ENCODE measurements at regions not wholly inside any gene's neighbourhood (a gene's known extent, or its start where the extent isn't known, plus 50 kb on each side); places are given as distances from the start of the nearest gene placed in this dataset.
"Not testable (repeated sequence)": the region's sequence is repeated elsewhere in the genome, so short reads cannot be mapped to it uniquely, and the experiment has no call there.

DNA sequence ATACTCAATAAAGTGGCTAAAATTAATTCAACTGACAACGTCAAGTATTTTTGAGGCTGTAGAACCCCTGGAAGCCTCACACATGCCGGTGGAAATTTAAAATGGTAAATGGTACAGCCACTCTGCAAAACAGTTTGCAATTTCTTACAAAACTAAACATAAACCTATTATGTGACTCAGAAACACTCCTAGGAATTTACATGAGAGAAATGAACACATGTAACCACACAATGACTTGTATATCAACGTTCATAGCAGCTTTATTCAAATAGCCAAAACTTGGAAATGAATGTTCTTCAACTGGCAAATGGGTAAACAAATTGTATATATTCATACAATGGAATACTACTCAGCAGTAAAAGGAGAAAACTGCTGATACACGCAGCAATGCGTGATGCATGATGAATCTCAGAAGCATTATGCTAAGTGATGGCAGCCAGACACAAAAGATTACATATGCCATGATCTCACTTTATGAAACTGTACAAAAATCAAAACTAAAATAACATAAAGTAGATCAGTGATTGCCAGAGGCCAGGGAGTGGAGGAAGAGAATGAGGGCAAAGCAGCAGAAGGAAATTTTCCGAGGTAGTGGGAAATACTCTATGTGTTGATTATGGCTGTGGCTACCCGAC, 112.5 kb downstream of the FAM50B start:
- DNase-seq (ENCODE audit: low read depth in 2 of 2), result no peak

DNA sequence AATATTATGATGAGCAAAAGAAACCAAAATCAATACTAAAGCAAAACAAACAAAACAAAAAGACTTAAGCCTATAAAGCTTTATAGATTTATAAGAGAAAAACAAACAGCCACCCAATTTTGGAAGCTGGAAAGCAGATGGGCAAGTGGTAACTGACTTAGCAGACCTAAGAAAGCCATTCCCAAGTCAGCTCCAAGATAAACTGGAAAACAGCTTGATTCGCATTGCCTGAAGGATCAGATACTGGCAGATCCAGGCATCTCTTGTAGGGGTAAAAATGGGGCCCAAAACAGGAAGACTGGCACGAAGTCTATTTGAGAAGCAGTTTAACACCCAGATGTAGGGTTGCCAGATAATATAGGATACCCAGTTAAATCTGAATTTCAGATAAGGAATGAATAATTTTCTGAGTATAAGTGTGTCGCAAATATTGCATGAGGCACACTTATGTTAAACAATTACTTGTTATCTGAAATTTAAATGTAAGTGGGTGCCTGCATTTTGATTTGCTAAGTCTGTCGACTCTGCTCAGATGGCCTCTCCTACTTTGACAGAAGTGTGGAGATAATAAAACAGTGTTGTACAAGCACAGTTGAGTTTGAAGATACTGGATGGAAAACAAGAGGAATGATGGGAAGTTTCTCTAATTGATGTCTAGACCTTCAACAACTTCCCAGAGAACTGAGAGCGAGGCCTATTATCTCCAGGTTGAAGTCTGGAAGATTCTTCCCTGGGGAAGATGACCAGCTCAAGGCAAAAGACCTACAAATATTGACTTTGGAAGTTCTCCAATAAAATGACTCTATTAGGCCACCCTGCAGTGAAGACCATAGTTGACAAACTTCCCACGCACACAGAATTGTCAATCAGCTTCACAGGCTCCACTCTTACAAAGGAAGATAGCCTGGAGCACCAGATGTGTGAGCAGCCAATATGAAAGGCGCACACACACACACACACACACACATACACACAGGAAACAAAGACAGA, 113.4 kb downstream of the FAM50B start:
- no peak for DNase-seq (ENCODE audit: low read depth in 2 of 2)

DNA sequence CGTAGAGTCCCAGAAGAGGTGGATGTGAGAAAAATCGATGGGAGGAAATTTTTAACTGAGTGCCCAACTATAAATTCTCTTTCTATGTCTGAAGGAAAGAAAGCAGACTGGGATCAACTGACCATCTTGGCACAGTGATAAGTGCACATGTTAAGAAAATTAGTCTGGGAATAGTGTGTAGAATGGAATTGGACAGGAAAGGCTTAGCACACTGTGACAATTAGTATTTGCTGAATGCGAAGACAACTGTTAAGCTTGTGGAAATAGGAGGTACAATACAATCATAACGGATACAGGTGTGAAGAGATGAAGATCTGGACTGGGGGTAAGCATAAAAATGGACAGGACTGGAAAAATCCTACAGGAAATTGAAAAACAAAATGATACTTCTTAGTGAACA, 114.3 kb downstream of the FAM50B start:
- no peak for DNase-seq (ENCODE audit: low read depth in 2 of 2)

DNA sequence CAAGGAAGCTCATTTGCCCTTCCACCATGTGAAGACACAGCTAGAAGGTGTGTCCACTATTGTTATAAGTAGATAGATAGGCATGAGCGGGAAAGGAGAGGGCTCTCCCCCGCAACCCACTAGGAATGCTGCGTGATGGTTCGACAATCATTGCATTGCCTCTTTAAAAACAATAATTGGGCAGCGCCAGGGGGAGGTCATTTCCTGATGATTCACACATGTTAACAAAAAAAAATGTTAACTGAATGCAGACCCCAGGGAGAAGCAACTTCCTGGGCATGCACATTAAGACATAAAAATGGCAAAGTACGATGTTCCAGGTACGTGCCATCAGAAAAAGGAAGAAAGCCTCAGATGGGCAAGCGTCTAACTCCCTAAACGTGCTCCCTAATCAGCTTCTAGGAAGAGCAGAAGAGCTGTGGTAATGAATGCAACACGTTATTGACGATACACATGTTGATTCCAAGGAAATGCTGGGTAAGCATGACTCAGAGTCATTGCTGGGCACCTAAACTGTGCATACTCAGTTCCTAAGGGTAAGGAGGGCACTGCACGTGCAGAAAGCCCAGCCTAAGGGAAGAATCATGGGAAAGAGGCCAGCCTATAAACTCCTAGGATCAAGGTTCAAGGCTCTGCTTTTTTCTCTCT, 113.7 kb downstream of the FAM217A start:
- no peak for DNase-seq (ENCODE audit: low read depth in 2 of 2)

DNA sequence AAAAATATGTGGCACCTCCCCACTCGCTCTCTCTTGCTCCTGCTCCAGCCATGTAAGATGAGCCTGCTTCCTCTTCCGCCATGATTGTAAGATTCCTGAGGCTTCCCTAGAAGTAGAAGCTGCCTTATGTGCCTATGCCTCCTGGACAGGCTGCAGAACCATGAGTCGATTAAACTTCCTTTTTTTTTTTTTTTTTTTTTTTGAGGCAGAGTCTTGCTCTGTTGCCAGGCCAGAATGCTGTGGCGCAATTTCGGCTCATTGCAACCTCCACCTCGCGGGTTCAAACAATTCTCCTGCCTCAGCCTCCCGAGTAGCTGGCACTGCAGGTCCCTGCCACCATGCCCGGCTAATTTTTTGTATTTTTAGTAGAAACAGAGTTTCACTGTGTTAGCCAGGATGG, 112.5 kb downstream of the FAM217A start:
- DNase-seq (ENCODE audit: low read depth in 2 of 2), result no peak

DNA sequence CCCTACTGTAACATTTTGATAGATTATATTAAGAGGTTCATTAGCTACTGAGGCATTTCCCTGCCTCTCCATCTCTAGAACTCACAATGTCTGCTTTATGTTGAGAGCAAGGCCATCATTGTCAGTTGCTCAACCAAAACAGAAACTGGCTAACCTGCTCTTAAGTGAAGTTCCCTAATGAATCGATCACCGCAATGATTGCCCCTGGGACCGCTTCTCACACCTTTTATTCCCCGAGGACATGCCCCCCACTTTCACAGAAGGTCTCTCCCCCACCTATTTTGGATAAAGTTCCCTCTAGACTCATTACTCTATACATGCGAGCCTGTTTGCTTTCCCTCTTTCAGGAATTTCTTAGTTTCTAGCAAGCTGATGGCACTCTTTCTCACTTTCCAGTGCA, 108.8 kb downstream of the FAM217A start:
- DNase-seq (ENCODE audit: low read depth in 2 of 2), result no peak

DNA sequence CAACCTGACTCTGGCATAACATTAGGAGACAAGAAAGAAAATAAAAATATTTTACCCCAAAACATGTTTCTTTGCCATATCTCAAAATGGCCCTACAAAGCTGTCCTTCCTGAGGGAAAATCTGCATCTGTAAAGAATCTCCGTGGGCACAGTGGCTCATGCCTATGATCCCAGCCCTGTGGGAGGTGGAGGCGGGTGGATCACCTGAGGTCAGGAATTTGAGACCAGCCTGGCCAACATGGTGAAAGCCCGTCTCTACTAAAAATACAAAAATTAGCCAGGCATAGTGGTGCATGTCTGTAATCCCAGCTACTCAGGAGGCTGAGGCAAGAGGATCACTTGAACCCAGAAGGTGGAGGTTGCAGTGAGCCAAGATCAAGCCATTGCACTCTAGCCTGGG, 105.8 kb downstream of the FAM217A start:
- DNase-seq (ENCODE audit: low read depth in 2 of 2), result not testable (repeated sequence)

DNA sequence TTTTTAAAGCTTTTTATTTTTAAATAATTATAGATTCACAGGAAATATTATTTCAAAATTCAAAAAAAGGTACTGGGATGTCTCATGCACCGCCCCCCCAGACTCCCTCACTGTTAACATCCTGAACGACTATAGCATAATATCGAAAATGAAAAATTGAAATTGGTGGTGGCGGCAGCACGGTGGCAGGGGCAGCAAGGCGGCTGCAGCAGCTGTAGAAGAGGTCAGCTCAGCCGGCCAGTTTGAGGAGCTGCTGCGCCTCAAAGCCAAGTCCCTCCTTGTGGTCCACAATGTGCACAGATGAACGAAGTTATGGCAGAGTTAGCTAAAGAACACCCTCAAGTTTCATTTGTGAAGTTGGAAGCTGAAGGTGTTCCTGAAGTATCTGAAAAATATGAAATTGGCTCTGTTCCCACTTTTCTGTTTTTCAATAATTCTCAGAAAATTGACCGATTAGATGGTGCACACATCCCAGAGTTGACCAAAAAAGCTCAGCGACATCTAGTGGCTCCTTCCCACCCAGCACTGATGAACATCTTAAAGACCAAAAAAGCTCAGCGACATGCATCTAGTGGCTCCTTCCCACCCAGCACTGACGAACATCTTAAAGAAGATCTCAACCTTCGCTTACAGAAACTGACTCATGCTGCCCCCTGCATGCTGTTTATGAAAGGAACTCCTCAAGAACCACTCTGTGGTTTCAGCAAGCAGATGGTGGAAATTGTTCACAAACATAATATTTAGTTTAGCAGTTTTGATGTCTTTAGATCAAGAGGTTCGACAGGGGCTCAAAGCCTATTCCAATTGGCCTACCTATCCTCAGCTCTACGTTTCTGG, 100.8 kb downstream of the FAM217A start:
- peak; percentile 80 to 83 for DNase-seq (ENCODE audit: low read depth in 2 of 2)

DNA sequence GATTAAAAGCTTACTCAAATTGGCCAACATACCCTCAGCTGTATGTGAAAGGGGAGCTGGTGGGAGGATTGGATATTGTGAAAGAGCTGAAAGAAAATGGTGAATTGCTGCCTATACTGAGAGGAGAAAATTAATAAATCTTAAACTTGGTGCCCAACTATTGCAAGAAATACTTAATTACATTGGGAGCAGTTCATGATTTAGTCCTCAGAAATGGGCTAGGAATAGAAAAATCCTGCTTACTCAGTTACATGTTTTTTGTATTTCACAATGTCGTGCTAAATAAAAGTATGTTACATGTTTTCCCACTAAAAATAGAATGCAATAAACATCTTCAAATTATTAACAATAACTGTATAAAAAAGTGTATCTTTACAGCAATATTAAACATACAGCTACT, 100.0 kb downstream of the FAM217A start:
- not testable (repeated sequence) for DNase-seq (ENCODE audit: low read depth in 2 of 2)

DNA sequence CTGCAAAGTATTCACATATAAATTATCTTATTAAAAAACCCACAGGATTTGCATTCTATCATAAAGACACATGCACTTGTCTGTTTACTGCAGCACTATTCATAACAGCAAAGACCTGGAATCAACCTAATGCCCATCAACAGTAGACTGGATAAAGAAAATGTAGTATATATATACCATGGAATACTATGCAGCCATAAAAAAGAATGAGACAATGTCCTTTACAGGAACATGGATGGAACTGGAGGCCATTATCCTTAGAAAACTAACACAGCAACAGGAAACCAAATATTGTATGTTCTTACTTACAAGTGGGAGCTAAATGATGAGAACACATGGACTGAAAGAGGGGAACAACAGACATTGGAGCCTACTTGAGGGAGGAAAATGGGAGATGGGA, 97.0 kb downstream of the FAM217A start:
- no peak for DNase-seq (ENCODE audit: low read depth in 2 of 2)

DNA sequence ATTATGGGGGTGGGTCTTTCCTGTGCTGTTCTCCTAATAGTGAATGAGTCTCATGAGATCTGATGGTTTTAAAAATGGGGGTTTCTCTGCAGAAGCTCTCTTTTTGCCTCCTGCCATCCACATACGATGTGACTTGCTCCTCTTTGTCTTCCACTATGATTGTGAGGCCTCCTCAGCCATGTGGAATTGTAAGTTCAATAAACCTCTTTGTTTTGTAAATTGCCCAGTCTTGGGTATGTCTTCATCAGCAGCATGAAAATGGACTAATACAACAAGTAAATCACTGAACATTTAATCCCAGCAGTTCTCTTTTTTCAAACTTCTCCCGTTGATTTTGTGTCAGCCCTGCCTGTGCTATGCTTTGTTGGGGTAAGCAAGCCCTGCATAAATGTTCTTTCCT, 95.2 kb downstream of the FAM217A start:
- DNase-seq (ENCODE audit: low read depth in 2 of 2), result no peak

DNA sequence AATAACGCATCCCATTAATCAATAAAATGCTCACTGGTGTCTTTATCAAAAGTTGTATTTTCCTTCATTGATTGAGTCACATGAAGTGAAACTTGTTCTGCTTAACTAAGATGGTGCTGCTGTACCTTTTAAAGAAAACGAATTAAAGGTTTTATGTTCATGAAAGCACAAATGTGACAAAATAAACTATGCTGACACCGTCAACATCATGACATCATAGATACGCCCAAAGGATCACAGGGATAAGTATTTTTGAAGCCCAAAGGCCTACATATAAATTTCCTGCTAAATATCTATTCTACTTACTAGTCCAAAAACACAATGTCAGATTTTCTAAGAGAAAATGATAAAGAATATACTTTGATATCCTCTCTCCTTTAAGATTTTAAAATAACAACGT, 94.4 kb downstream of the FAM217A start:
- no peak for DNase-seq (ENCODE audit: low read depth in 2 of 2)

DNA sequence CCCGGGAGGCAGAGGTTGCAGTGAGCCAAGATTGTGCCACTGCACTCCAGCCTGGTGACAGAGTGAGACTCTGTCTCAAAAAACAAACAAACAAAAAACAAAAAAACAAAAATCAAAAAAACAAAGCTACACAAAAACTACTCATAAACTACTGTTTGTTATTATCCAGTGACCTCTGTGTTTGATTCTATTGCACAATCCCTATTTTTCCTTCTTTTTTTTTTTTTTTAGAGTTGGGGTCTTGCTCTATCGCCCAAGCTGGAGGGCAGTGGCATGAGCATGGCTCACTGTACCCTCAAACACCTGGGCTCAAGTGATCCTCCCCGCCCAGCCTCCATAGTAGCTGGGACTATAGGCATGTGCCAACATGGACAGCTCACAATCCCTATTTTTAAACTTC, 92.7 kb downstream of the FAM217A start:
- no peak for DNase-seq (ENCODE audit: low read depth in 2 of 2)

DNA sequence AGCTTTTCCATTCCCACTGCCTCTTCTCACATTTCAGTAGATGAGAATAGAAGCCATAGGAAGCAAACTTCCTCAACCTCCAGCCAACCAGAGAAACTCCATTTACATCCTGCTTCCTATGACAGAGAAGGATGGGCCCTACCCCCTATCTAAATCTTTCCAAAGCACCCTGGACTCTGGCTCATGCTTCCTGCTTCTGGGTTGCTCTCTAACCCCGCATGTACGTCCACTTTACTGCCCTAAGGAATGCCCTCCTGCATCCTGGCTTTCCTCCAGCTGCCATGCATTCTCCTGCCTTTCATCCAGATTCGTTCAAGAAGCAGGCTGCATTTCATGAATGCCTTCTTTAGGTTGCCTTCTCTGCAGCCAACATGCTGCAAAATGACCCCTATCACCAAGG, 91.9 kb downstream of the FAM217A start:
- no peak for DNase-seq (ENCODE audit: low read depth in 2 of 2)

DNA sequence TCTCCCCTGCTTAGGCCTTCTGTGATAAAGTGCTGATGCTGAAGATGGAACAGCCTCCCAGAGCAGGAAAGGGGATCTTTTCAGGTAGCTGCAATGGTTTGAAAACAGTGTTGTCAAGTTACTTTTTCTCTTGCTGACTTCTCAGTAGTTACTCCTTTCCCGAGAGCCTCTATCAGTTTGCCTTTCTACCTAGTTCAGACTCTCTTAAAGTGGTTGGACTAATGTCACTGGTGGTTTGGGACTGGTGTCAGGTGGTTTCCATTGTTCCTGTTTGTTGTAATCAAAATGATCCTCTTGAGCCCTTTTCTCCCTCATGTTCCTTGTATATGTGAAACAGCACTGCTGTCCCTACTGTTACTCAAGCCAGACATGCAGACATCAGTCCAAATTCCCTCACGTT, 91.4 kb downstream of the FAM217A start:
- no peak for DNase-seq (ENCODE audit: low read depth in 2 of 2)

DNA sequence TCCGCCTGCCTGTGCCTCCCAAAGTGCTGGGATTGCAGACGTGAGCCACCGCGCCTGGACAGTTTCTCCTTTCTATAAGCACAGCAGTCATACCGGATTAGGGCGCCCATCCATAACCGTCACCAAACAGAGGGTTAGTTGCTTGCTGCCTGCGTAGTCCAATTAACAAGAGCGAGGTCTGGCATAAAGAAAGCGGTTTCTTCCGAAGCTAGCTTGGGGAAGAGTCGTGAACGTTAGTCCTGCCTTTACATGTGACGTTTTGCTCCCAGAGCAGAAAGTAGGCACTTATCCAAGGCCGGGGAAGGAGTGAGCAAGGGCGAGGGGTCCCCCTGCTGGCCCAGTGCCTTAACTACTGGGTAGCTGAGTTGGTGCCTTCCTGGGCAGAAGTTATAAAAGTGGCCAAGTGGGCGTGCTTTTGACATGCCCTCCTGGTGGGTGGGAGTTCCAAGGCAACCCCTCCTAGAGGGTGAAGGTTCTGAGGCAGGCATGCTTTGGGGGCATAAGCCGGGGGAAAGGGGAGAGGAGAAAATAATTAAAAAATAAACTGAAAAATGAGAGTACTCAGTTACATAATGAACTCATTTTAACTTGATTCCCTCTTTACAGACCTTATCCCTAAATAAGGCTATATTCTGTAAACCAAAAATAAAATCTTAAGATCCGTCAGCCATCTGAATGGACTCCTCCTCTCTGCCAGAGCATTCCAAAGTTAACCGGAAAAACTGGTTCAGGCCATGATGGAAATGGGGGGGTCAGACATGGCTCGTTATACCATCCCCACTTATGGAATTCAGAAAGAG, 88.0 kb downstream of the FAM217A start:
- DNase-seq (ENCODE audit: low read depth in 2 of 2), result peak; percentile 77 to 81

DNA sequence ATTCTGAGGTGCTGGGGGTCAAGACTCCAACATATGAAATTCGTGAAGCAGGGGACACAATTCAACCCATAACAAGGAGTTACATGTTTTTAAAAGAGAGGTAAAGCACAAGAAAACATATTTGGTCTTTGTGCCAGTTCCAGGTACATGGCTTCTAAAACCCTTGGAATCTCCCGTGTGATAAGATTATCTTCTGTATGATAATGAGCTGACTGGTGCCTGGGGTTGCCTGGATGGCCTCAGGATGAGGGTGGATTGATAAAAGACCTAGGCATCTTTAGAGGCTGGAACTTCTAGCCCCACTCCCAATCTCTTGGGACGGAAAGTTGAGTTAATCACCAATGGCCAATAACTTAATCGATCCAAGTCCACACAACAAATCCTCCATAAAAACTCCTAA, 87.0 kb downstream of the FAM217A start:
- DNase-seq (ENCODE audit: low read depth in 2 of 2), result no peak

DNA sequence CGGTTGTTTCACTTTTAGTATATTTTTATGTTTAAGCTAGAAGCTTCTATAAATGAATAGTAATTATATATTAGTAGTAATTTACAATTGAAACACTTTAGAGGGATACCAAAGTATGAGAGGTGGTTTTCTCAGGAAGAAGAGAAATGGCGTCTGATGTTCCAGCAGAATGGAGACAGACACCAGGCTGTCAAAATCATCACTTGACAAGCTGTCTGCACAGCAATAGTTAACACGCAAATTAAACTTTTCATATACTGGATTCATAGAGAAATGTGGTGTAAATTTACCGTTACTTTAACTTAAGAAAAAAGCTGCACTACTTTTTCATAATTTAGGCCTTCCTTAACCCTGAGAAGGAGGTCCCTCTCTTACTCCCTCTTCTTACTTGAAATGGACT, 82.6 kb downstream of the FAM217A start:
- DNase-seq (ENCODE audit: low read depth in 2 of 2), result no peak

DNA sequence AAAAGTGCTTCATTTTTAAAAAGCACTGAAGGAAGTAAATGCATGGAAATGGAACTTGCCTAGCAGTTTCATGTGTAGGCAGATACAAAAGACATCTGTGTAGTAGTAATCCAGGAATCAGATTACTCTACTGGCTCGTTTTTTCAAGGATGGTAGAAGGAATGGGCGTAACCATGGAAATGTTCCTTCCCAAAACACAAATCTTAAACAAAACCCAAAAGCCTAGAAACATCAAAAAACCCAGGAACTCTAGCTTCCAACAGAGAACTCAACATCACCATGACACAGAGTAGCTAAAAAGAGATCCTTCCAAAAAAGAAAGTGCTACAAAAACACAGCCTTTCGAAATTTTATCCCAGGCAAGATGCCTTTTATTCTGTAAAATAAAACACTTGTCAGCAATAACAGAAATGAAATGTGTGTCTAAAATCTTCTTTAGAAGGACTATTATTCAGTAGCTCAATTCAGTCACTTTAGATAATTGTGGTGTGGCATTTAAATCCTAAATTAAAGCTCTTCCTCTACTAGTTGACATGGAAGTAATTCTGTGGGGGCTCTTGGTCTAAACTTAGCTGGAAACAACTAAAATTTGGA, 81.7 kb downstream of the FAM217A start:
- no peak for DNase-seq (ENCODE audit: low read depth in 2 of 2)

DNA sequence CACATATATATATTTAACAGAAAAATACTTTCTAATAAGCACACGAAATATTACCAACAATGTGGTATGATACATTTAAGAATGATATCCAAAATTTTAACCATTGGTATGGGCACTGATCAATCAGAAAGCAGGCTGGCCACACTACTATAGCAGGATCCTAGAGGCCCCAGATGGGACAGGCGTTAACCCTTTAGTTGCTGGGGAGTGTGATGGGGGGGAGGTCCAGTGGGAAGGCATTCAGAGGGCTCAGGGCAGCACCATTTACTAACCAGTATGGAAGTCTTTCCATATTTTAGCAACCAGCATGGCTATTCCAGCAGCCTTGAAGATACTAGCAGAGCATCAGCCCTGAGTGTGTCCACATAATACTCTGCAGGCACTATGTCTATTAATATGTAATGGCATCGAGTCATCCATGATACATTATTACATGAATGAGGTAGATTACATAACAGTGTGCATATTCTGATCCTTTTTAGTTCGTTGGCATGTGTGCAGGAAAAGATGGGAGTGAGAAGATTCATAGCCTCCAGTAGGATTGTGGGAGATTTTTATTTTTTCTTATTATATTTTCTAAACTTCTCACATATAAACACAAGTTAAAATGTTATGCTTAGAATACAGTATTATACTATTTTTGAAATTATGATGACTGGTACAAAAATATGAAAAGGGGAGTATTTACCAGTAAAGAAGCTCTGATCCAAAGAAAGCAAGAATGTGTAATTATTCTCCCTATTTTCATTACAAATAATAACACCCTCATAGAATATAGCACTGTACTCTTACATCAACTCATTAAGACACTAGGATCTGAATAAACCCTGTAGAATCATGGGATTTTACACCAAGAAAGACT, 78.9 kb downstream of the FAM217A start:
- no peak for DNase-seq (ENCODE audit: low read depth in 2 of 2)

All from fibroblast of skin of left quadriceps (primary cell).